ENCODE measurements at regions not wholly inside any gene's neighbourhood (a gene's known extent, or its start where the extent isn't known, plus 50 kb on each side); places are given as distances from the start of the nearest gene placed in this dataset.

DNA sequence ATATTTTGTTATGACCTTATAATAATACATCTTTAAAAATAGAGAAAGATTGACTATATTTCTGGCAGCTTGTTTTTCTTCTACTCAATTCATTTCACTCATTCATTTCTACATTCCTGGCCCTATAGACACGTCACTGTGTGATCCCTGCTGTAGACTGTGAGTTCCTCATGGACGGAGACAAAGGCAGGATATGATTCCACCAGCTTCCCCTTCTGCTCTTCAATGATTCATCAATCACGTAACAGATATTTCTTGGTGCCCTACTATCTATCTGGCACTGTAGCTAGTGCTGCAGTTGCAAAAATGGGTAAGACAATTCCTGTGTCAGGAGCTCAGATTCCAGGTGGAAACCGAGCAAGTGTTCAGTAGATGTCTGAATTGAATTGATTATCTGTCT lies 415.0 kb downstream of the SFMBT2 start:
- no peak for TF ChIP-seq EP300 (IDR thresholded peaks at IDR 0.05; ENCODE audit: low read depth)
- no peak for TF ChIP-seq POLR2AphosphoS5 (IDR thresholded peaks at IDR 0.05)
- no peak for TF ChIP-seq POLR2A (IDR thresholded peaks at IDR 0.05)

Data from transverse colon (tissue), 3 donors.